MM.1S (cell line): ENCODE measurements at regions not wholly inside any gene's neighbourhood (a gene's known extent, or its start where the extent isn't known, plus 50 kb on each side); places are given as distances from the start of the nearest gene placed in this dataset.

Experiments used
- DNase-seq: peaks from one replicate; pipeline ENCODE4 v3.0.0-alpha.2; 2015
- H2AFZ ChIP-seq: fragments of 300-600 bp; sonication (generic); 2 replicates; pipeline ENCODE4 v1.6.0; 2016; ENCODE audit warnings: antibody characterized with exemption, low read length
- H3F3A ChIP-seq: fragments of 300-600 bp; sonication (generic); 2 replicates; pipeline ENCODE4 v1.6.1; 2016; ENCODE audit warnings: mild to moderate bottlenecking, antibody characterized with exemption, low read length, moderate library complexity, mixed read lengths; ENCODE audit not compliant: insufficient read depth
- H3K27ac ChIP-seq: fragments of 300-600 bp; sonication (generic); 2 replicates; pipeline ENCODE4 v1.5.1; 2016; ENCODE audit warnings: mild to moderate bottlenecking, low read length
- H3K27me3 ChIP-seq: fragments of 300-600 bp; sonication (generic); replicated peaks from 2 replicates; pipeline ENCODE4 v1.6.0; 2016; ENCODE audit warnings: low read length; ENCODE audit not compliant: insufficient read depth
- H3K36me3 ChIP-seq: fragments of 300-600 bp; sonication (generic); replicated peaks from 2 replicates; pipeline ENCODE4 v1.6.1; 2016; ENCODE audit warnings: mild to moderate bottlenecking, low read length, mixed read lengths; ENCODE audit not compliant: insufficient read depth
- H3K4me1 ChIP-seq: fragments of 300-600 bp; sonication (generic); 2 replicates; pipeline ENCODE4 v1.6.1; 2016; ENCODE audit warnings: low read length, mixed read lengths
- H3K4me2 ChIP-seq: fragments of 300-600 bp; sonication (generic); 2 replicates; pipeline ENCODE4 v1.6.0; 2016; ENCODE audit warnings: low read depth, low read length
- H3K4me3 ChIP-seq: fragments of 300-600 bp; sonication (generic); 2 replicates; pipeline ENCODE4 v1.5.1; 2016; ENCODE audit warnings: low read length, mixed read lengths
- H3K79me2 ChIP-seq: fragments of 300-600 bp; sonication (generic); 2 replicates; pipeline ENCODE4 v1.6.1; 2016; ENCODE audit warnings: mixed run types, low read length, mixed read lengths
- H3K9ac ChIP-seq: fragments of 300-600 bp; sonication (generic); 2 replicates; pipeline ENCODE4 v1.6.1; 2016; ENCODE audit warnings: low read length, mixed read lengths
- H3K9me2 ChIP-seq: fragments of 300-600 bp; sonication (generic); replicated peaks from 2 replicates; pipeline ENCODE4 v1.6.1; 2016; ENCODE audit warnings: mild to moderate bottlenecking, low read length, mixed read lengths; ENCODE audit not compliant: insufficient read depth
- H3K9me3 ChIP-seq: fragments of 300-600 bp; sonication (generic); replicated peaks from 2 replicates; pipeline ENCODE4 v1.6.1; 2016; ENCODE audit warnings: mild to moderate bottlenecking, low read length, mixed read lengths; ENCODE audit not compliant: insufficient read depth
- H4K20me1 ChIP-seq: fragments of 300-600 bp; sonication (generic); 2 replicates; pipeline ENCODE4 v1.6.1; 2016; ENCODE audit warnings: mild to moderate bottlenecking, low read length, moderate library complexity, mixed read lengths; ENCODE audit not compliant: insufficient read depth
- CTCF ChIP-seq: fragments of 300-600 bp; sonication (generic); IDR thresholded peaks from 2 replicates; pipeline ENCODE4 v1.5.1; 2016; ENCODE audit warnings: antibody characterized with exemption, low read length, mixed read lengths
- EZH2 ChIP-seq: fragments of 300-600 bp; sonication (generic); optimal IDR thresholded peaks from 2 replicates; pipeline ENCODE3; 2017; ENCODE audit warnings: low read depth, mild to moderate bottlenecking, antibody characterized with exemption, low read length, mixed read lengths
- EZH2phosphoT487 ChIP-seq: fragments of 300-600 bp; sonication (generic); IDR thresholded peaks from 2 replicates; pipeline ENCODE4 v1.6.1; 2018; ENCODE audit warnings: antibody characterized with exemption, low read length

- no peaks in the 10 kb centered on the region for H3F3A ChIP-seq
- H3K9me2 ChIP-seq = no peaks in the 10 kb centered on the region
- H3K36me3 ChIP-seq = no peaks in the 10 kb centered on the region
- H3K4me1 ChIP-seq = no peaks in the 10 kb centered on the region
- no peak overlapping the region for H3K27ac ChIP-seq
- no peak for DNase-seq
- no peak overlapping the region for H2AFZ ChIP-seq
- no peak overlapping the region for H3K4me3 ChIP-seq
- no peak overlapping the region for H3K9ac ChIP-seq
- no peak overlapping the region for H3K4me2 ChIP-seq
- no peaks in the 10 kb centered on the region for H4K20me1 ChIP-seq
- no peaks in the 10 kb centered on the region for H3K79me2 ChIP-seq
- H3K9me3 ChIP-seq = no peaks in the 10 kb centered on the region
- no peaks in the 10 kb centered on the region for H3K27me3 ChIP-seq
- TF ChIP-seq EZH2 (no peak), CTCF (no peak), EZH2phosphoT487 (no peak)
Observed at GRCh38 chr12:116482859-116483258, 76.3 kb upstream of the MAP1LC3B2 start.

- Histone ChIP-seq H4K20me1 (no peaks in the 10 kb centered on the region), H3K9ac (no peak overlapping the region), H3K36me3 (no peaks in the 10 kb centered on the region), H3K27me3 (no peaks in the 10 kb centered on the region), H3K4me2 (no peak overlapping the region), H3K79me2 (no peaks in the 10 kb centered on the region), H3K4me1 (no peaks in the 10 kb centered on the region), H3K9me2 (no peaks in the 10 kb centered on the region), H3K4me3 (no peak overlapping the region), H2AFZ (no peak overlapping the region), H3K27ac (no peak overlapping the region), H3F3A (no peaks in the 10 kb centered on the region), H3K9me3 (no peaks in the 10 kb centered on the region)
- TF ChIP-seq CTCF (no peak), EZH2phosphoT487 (no peak), EZH2 (no peak)
- no peak for DNase-seq
Observed at GRCh38 chr12:116483959-116484750, 75.0 kb upstream of the MAP1LC3B2 start.

- no peak overlapping the region for H3K9ac ChIP-seq
- H3K36me3 ChIP-seq = no peaks in the 10 kb centered on the region
- no peaks in the 10 kb centered on the region for H3K9me3 ChIP-seq
- no peak overlapping the region for H2AFZ ChIP-seq
- H3K4me2 ChIP-seq = no peak overlapping the region
- no peak overlapping the region for H3K27ac ChIP-seq
- no peaks in the 10 kb centered on the region for H3K9me2 ChIP-seq
- no peak overlapping the region for H3K4me3 ChIP-seq
- H3K79me2 ChIP-seq = no peaks in the 10 kb centered on the region
- no peaks in the 10 kb centered on the region for H3K27me3 ChIP-seq
- H3K4me1 ChIP-seq = no peaks in the 10 kb centered on the region
- no peaks in the 10 kb centered on the region for H4K20me1 ChIP-seq
- no peak for DNase-seq
- no peak for TF ChIP-seq EZH2
- no peak for TF ChIP-seq CTCF
- TF ChIP-seq EZH2phosphoT487 = no peak
- no peaks in the 10 kb centered on the region for H3F3A ChIP-seq
Observed at GRCh38 chr12:116484807-116485206, 74.4 kb upstream of the MAP1LC3B2 start.
